Astrocyte (in vitro differentiated cells and primary cell): ENCODE measurements at regions not wholly inside any gene's neighbourhood (a gene's known extent, or its start where the extent isn't known, plus 50 kb on each side); places are given as distances from the start of the nearest gene placed in this dataset.

Source experiments
- DNase-seq: peaks from one replicate; pipeline ENCODE4 v3.0.0-alpha.2; 2010; ENCODE audit warnings: low read depth
- FAIRE-seq: peaks from 2 replicates; lab custom pipeline; 2011; peaks lifted over from hg19 to GRCh38; lab: Jason Lieb, UNC
- H2AFZ ChIP-seq: 2 replicates; pipeline ENCODE4 v1.6.0; 2012; ENCODE audit warnings: low read depth, low read length, inconsistent platforms
- H3K27ac ChIP-seq: 2 replicates; pipeline ENCODE4 v1.5.1; 2011; ENCODE audit warnings: low read depth, low read length, inconsistent platforms
- H3K27me3 ChIP-seq: 2 replicates; pipeline ENCODE4 v1.6.0; 2011; ENCODE audit warnings: low read length, inconsistent platforms; ENCODE audit not compliant: insufficient read depth
- H3K36me3 ChIP-seq: 2 replicates; pipeline ENCODE4 v1.5.1; 2011; ENCODE audit warnings: low read length, inconsistent platforms; ENCODE audit not compliant: insufficient read depth
- H3K4me1 ChIP-seq: 2 replicates; pipeline ENCODE4 v1.5.1; 2011; ENCODE audit warnings: low read length, inconsistent platforms; ENCODE audit not compliant: insufficient read depth
- H3K4me2 ChIP-seq: 2 replicates; pipeline ENCODE4 v1.6.0; 2012; ENCODE audit warnings: low read length, inconsistent platforms
- H3K4me3 ChIP-seq: 2 replicates; pipeline ENCODE4 v1.5.1; 2011; ENCODE audit warnings: low read depth, mild to moderate bottlenecking, low read length, inconsistent platforms; ENCODE audit not compliant: insufficient read depth
- H3K79me2 ChIP-seq: 2 replicates; pipeline ENCODE4 v1.6.0; 2012; ENCODE audit warnings: mild to moderate bottlenecking, low read length, inconsistent platforms; ENCODE audit not compliant: insufficient read depth
- H3K9ac ChIP-seq: 2 replicates; pipeline ENCODE4 v1.6.0; 2012; ENCODE audit warnings: mild to moderate bottlenecking, low read length, inconsistent platforms
- H3K9me3 ChIP-seq: 2 replicates; pipeline ENCODE4 v1.5.1; 2012; ENCODE audit warnings: low read depth, mild to moderate bottlenecking, low read length, inconsistent platforms; ENCODE audit not compliant: insufficient read depth
- H4K20me1 ChIP-seq: 2 replicates; pipeline ENCODE4 v1.6.0; 2012; ENCODE audit warnings: low read length, inconsistent platforms; ENCODE audit not compliant: insufficient read depth
- H3K27ac Mint-ChIP-seq: one replicate; pipeline ENCODE4 v1.8.0; 2021; ENCODE audit warnings: mild to moderate bottlenecking, mixed read lengths; ENCODE audit not compliant: unreplicated experiment
- H3K27me3 Mint-ChIP-seq: one replicate; pipeline ENCODE4 v1.8.0; 2021; ENCODE audit warnings: low read depth, mixed read lengths; ENCODE audit not compliant: unreplicated experiment
- H3K36me3 Mint-ChIP-seq: one replicate; pipeline ENCODE4 v1.8.0; 2021; ENCODE audit warnings: low read depth, mixed read lengths; ENCODE audit not compliant: unreplicated experiment
- H3K4me1 Mint-ChIP-seq: one replicate; pipeline ENCODE4 v1.8.0; 2021; ENCODE audit warnings: low read depth, mixed read lengths; ENCODE audit not compliant: unreplicated experiment
- H3K4me3 Mint-ChIP-seq: one replicate; pipeline ENCODE4 v1.8.0; 2021; ENCODE audit warnings: mild to moderate bottlenecking, moderate library complexity, mixed read lengths; ENCODE audit not compliant: unreplicated experiment
- H3K9me3 Mint-ChIP-seq: one replicate; pipeline ENCODE4 v1.8.0; 2021; ENCODE audit warnings: mild to moderate bottlenecking, mixed read lengths; ENCODE audit not compliant: unreplicated experiment
- CTCF ChIP-seq: IDR thresholded peaks from 2 replicates; pipeline ENCODE4 v1.5.1; 2011; ENCODE audit warnings: low read depth, mild to moderate bottlenecking, inconsistent platforms, low read length, moderate library complexity; ENCODE audit not compliant: insufficient read depth
- EZH2 ChIP-seq: IDR thresholded peaks from 2 replicates; pipeline ENCODE4 v1.6.1; 2012; ENCODE audit warnings: mild to moderate bottlenecking, low read length, inconsistent platforms; ENCODE audit not compliant: insufficient read depth

- Mint-ChIP-seq H3K4me1 (no peaks in the 10 kb centered on the region), H3K36me3 (no peaks in the 10 kb centered on the region), H3K27me3 (no peaks in the 10 kb centered on the region), H3K9me3 (peaks cover 4% of the 10 kb centered on the region), H3K27ac (no peak overlapping the region), H3K4me3 (no peak overlapping the region)
- Histone ChIP-seq H3K9me3 (no peaks in the 10 kb centered on the region), H3K4me3 (no peak overlapping the region), H3K27ac (no peak overlapping the region), H3K9ac (no peak overlapping the region), H3K27me3 (no peaks in the 10 kb centered on the region), H2AFZ (no peak overlapping the region), H3K4me2 (no peak overlapping the region), H3K36me3 (no peaks in the 10 kb centered on the region), H3K4me1 (no peaks in the 10 kb centered on the region), H3K79me2 (no peaks in the 10 kb centered on the region), H4K20me1 (no peaks in the 10 kb centered on the region)
- no peak for TF ChIP-seq CTCF
- TF ChIP-seq EZH2, result no peak
- FAIRE-seq (no peak), DNase-seq (no peak)
These were observed 290.1 kb downstream of the NEBL start for GRCh38 chr10:20606985-20607384.

GRCh38 chr10:20601941-20602461 is 295.1 kb downstream of the NEBL start:
- Mint-ChIP-seq H3K4me3 (no peak overlapping the region), H3K27ac (no peak overlapping the region), H3K36me3 (no peaks in the 10 kb centered on the region), H3K27me3 (no peaks in the 10 kb centered on the region), H3K9me3 (no peaks in the 10 kb centered on the region), H3K4me1 (peaks cover 24% of the 10 kb centered on the region)
- Histone ChIP-seq H3K79me2 (no peaks in the 10 kb centered on the region), H3K4me3 (no peak overlapping the region), H3K4me1 (peaks cover 13% of the 10 kb centered on the region), H3K27ac (no peak overlapping the region), H3K9me3 (no peaks in the 10 kb centered on the region), H3K9ac (no peak overlapping the region), H3K27me3 (no peaks in the 10 kb centered on the region), H3K4me2 (no peak overlapping the region), H4K20me1 (no peaks in the 10 kb centered on the region), H2AFZ (no peak overlapping the region), H3K36me3 (no peaks in the 10 kb centered on the region)
- FAIRE-seq, result no peak
- TF ChIP-seq CTCF (no peak), EZH2 (no peak)
- DNase-seq, result no peak

GRCh38 chr10:20598590-20598989 is 298.5 kb downstream of the NEBL start:
- DNase-seq (peak; percentile 96), FAIRE-seq (peak; percentile 99)
- H3K9me3 ChIP-seq, result no peaks in the 10 kb centered on the region
- H3K27me3 Mint-ChIP-seq, result no peaks in the 10 kb centered on the region
- H3K4me3 ChIP-seq, result no peak overlapping the region
- H4K20me1 ChIP-seq, result no peaks in the 10 kb centered on the region
- no peak overlapping the region for H3K4me3 Mint-ChIP-seq
- peaks cover 42% of the 10 kb centered on the region for H3K4me1 Mint-ChIP-seq
- H2AFZ ChIP-seq, result peak overlapping the region; percentile 34
- no peak overlapping the region for H3K9ac ChIP-seq
- H3K27me3 ChIP-seq, result no peaks in the 10 kb centered on the region
- H3K4me2 ChIP-seq, result peak overlapping the region; percentile 50
- H3K4me1 ChIP-seq, result peaks cover 25% of the 10 kb centered on the region
- no peaks in the 10 kb centered on the region for H3K9me3 Mint-ChIP-seq
- no peaks in the 10 kb centered on the region for H3K36me3 Mint-ChIP-seq
- no peaks in the 10 kb centered on the region for H3K36me3 ChIP-seq
- H3K27ac Mint-ChIP-seq, result peak overlapping the region; percentile 95
- TF ChIP-seq EZH2 (no peak), CTCF (no peak)
- peak overlapping the region; percentile 71 for H3K27ac ChIP-seq
- no peaks in the 10 kb centered on the region for H3K79me2 ChIP-seq
